ENCODE measurements at regions not wholly inside any gene's neighbourhood (a gene's known extent, or its start where the extent isn't known, plus 50 kb on each side); places are given as distances from the start of the nearest gene placed in this dataset.
"Not testable (repeated sequence)": the region's sequence is repeated elsewhere in the genome, so short reads cannot be mapped to it uniquely, and the experiment has no call there.

DNA sequence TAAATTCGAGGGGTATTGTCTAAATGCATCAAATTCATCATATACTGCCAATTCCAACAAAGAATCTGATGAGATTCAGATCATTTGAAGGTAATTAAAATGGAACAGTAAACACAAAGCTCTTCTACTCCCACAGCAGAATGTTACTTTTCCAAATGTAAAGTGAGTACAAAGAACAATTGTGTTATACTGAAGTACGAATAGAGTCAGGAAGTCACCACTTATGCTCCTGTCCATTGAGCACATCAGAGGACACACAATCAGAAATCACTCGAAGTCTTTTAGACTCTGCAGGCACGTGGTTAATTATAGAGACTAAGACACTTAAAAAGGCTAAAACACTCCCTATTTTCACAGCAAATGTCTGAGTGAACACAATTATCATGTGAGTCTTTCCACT, 388.5 kb upstream of the MIS18BP1 start:
- no peaks in the 10 kb centered on the region for H3K36me3 Mint-ChIP-seq (ENCODE audit: low read depth, unreplicated experiment)
- H3K27me3 Mint-ChIP-seq (ENCODE audit: unreplicated experiment): no peaks in the 10 kb centered on the region
- DNase-seq (ENCODE audit: low spot score): no peak
- peaks cover 4% of the 10 kb centered on the region for H3K9me3 Mint-ChIP-seq (ENCODE audit: unreplicated experiment)
- H3K4me1 Mint-ChIP-seq (ENCODE audit: unreplicated experiment): no peaks in the 10 kb centered on the region
- H3K4me3 Mint-ChIP-seq (ENCODE audit: unreplicated experiment): no peak overlapping the region
- no peak overlapping the region for H3K27ac Mint-ChIP-seq (ENCODE audit: unreplicated experiment)
- TF ChIP-seq, protein P1, sequence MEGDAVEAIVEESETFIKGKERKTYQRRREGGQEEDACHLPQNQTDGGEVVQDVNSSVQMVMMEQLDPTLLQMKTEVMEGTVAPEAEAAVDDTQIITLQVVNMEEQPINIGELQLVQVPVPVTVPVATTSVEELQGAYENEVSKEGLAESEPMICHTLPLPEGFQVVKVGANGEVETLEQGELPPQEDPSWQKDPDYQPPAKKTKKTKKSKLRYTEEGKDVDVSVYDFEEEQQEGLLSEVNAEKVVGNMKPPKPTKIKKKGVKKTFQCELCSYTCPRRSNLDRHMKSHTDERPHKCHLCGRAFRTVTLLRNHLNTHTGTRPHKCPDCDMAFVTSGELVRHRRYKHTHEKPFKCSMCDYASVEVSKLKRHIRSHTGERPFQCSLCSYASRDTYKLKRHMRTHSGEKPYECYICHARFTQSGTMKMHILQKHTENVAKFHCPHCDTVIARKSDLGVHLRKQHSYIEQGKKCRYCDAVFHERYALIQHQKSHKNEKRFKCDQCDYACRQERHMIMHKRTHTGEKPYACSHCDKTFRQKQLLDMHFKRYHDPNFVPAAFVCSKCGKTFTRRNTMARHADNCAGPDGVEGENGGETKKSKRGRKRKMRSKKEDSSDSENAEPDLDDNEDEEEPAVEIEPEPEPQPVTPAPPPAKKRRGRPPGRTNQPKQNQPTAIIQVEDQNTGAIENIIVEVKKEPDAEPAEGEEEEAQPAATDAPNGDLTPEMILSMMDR (IDR thresholded peaks at IDR 0.05; ENCODE audit: unreplicated experiment): no peak

- H3K27me3 Mint-ChIP-seq (ENCODE audit: unreplicated experiment); H3K9me3 Mint-ChIP-seq (ENCODE audit: unreplicated experiment); H3K27ac Mint-ChIP-seq (ENCODE audit: unreplicated experiment); H3K36me3 Mint-ChIP-seq (ENCODE audit: low read depth, unreplicated experiment); H3K4me3 Mint-ChIP-seq (ENCODE audit: unreplicated experiment); DNase-seq (ENCODE audit: low spot score); H3K4me1 Mint-ChIP-seq (ENCODE audit: unreplicated experiment): not testable (repeated sequence)
These were observed 381.8 kb upstream of the MIS18BP1 start for GRCh38 chr14:45634651-45635441.

DNA sequence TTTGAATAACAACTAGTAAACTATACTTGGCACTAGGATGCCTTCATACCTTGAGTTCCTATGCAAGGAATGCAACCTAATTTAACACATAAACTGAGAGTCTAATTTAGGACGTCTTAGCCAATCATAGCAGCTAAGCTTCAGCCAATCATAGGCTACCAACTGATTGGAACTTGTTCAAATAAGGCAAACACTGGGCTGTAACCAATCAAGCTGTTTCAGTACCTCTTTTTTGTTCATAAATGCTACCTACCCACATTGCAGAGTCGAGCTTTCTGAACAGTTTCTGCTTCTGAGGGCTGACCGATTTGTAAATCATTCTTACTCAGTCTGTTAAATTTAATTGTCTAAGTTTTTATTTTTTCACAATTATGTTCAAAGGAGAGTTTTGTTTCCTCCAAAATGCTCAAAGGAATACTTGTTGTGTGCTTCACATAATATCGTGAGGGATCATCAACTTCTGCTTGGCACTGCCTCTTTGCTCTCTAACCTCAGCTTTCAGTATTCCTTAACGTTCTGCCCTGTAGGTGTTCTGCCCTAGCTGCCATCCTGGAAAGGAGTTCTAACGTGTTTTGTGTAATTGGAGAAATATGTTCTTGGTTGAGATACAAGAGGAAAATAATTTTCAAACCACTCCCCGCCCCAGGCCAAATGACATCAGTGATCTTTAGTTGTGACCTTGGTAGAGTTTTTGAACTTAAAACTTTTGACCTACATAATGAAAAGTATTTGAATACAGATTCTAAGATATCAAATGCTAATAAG, 380.4 kb upstream of the MIS18BP1 start:
- no peaks in the 10 kb centered on the region for H3K9me3 Mint-ChIP-seq (ENCODE audit: unreplicated experiment)
- H3K27ac Mint-ChIP-seq (ENCODE audit: unreplicated experiment): no peak overlapping the region
- no peak for DNase-seq (ENCODE audit: low spot score)
- TF ChIP-seq, protein P1 (IDR thresholded peaks at IDR 0.05; ENCODE audit: unreplicated experiment): no peak
- H3K4me1 Mint-ChIP-seq (ENCODE audit: unreplicated experiment): no peaks in the 10 kb centered on the region
- H3K27me3 Mint-ChIP-seq (ENCODE audit: unreplicated experiment): no peaks in the 10 kb centered on the region
- no peaks in the 10 kb centered on the region for H3K36me3 Mint-ChIP-seq (ENCODE audit: low read depth, unreplicated experiment)
- no peak overlapping the region for H3K4me3 Mint-ChIP-seq (ENCODE audit: unreplicated experiment)

- Mint-ChIP-seq H3K27ac (ENCODE audit: unreplicated experiment) (no peak overlapping the region), H3K9me3 (ENCODE audit: unreplicated experiment) (no peaks in the 10 kb centered on the region), H3K4me1 (ENCODE audit: unreplicated experiment) (no peaks in the 10 kb centered on the region), H3K36me3 (ENCODE audit: low read depth, unreplicated experiment) (no peaks in the 10 kb centered on the region), H3K27me3 (ENCODE audit: unreplicated experiment) (no peaks in the 10 kb centered on the region), H3K4me3 (ENCODE audit: unreplicated experiment) (no peak overlapping the region)
- DNase-seq (ENCODE audit: low spot score): no peak
- TF ChIP-seq, protein P1 (IDR thresholded peaks at IDR 0.05; ENCODE audit: unreplicated experiment): no peak
These were observed 368.7 kb upstream of the MIS18BP1 start for GRCh38 chr14:45621731-45622130.

- Mint-ChIP-seq H3K36me3 (ENCODE audit: low read depth, unreplicated experiment) (no peaks in the 10 kb centered on the region), H3K27me3 (ENCODE audit: unreplicated experiment) (no peaks in the 10 kb centered on the region), H3K9me3 (ENCODE audit: unreplicated experiment) (no peaks in the 10 kb centered on the region), H3K27ac (ENCODE audit: unreplicated experiment) (no peak overlapping the region), H3K4me3 (ENCODE audit: unreplicated experiment) (no peak overlapping the region), H3K4me1 (ENCODE audit: unreplicated experiment) (no peaks in the 10 kb centered on the region)
- no peak for DNase-seq (ENCODE audit: low spot score)
- TF ChIP-seq, protein P1 (IDR thresholded peaks at IDR 0.05; ENCODE audit: unreplicated experiment): no peak
These were observed 366.8 kb upstream of the MIS18BP1 start for GRCh38 chr14:45619831-45620230.
